Endothelial cell of umbilical vein (primary cell): ENCODE measurements at regions not wholly inside any gene's neighbourhood (a gene's known extent, or its start where the extent isn't known, plus 50 kb on each side); places are given as distances from the start of the nearest gene placed in this dataset.

ENCODE experiments used
- BruUV-seq: library from RNA; stranded (reverse); fragments of 400-500 nt; replicated peaks from 2 replicates; lab custom pipeline; 2021; lab: Mats Ljungman, UMichigan
- CTCF ChIA-PET: fragments of 300-600, 350-600 bp; sonication (Branson Sonifier 250); formaldehyde crosslinking; loops from one replicate; lab custom pipeline; 2021; ENCODE audit warnings: antibody characterized with exemption, inconsistent platforms; lab: Charles Lee
- POLR2A ChIA-PET: fragments of 300-600, 350-600 bp; sonication (Branson Sonifier 250); formaldehyde crosslinking; loops from one replicate; lab custom pipeline; 2021; ENCODE audit warnings: antibody characterized with exemption, inconsistent platforms; lab: Charles Lee
- DNase-seq: peaks from one replicate; pipeline ENCODE4 v3.0.0-alpha.2; 2011; ENCODE audit warnings: low read depth, low spot score
- FAIRE-seq: peaks from 2 replicates; lab custom pipeline; 2011; peaks lifted over from hg19 to GRCh38; lab: Jason Lieb, UNC
- H2AFZ ChIP-seq: 2 replicates; pipeline ENCODE4 v1.6.0; 2012; ENCODE audit warnings: low read depth, low read length, control low read depth, inconsistent platforms
- H3K27ac ChIP-seq: 2 replicates; pipeline ENCODE4 v1.5.1; 2011; ENCODE audit warnings: low read depth, mild to moderate bottlenecking, control low read depth, low read length, moderate library complexity; ENCODE audit not compliant: insufficient read depth
- H3K27me3 ChIP-seq, 2 experiments: 2 replicates each; pipeline versions ENCODE4 v1.6.0 to v1.6.1; 2011; ENCODE audit warnings: low read length in 2 of 2, mixed read lengths in 1 of 2; ENCODE audit not compliant: control insufficient read depth in 2 of 2, insufficient read depth in 2 of 2
- H3K36me3 ChIP-seq, 2 experiments: 2 replicates in 1 of 2; 3 replicates in 1 of 2; pipeline ENCODE4 v1.5.1; 2011; ENCODE audit warnings: low read length in 2 of 2, mild to moderate bottlenecking in 1 of 2, moderate library complexity in 1 of 2; ENCODE audit not compliant: control insufficient read depth in 2 of 2, insufficient read depth in 2 of 2; ENCODE audit errors: extremely low read depth in 1 of 2
- H3K4me1 ChIP-seq: 3 replicates; pipeline ENCODE4 v1.5.1; 2011; ENCODE audit warnings: mild to moderate bottlenecking, low read length; ENCODE audit not compliant: control insufficient read depth, insufficient read depth; ENCODE audit errors: extremely low read depth
- H3K4me2 ChIP-seq: 2 replicates; pipeline ENCODE4 v1.6.1; 2011; ENCODE audit warnings: low read length, control low read depth, mixed read lengths; ENCODE audit not compliant: insufficient read depth
- H3K4me3 ChIP-seq, 3 experiments: fragments of 200-600 bp in 1 of 3; sonication (generic), shearing (Covaris generic) in 1 of 3; replicated peaks in 1 of 3; 2 replicates each; pipeline ENCODE4 v1.5.1; 2011 to 2016; ENCODE audit warnings: control low read depth in 3 of 3, low read length in 3 of 3, mild to moderate bottlenecking in 2 of 3, inconsistent platforms in 1 of 3, low read depth in 1 of 3, moderate library complexity in 1 of 3; ENCODE audit not compliant: insufficient read depth in 1 of 3
- H3K79me2 ChIP-seq: 2 replicates; pipeline ENCODE4 v1.6.0; 2012; ENCODE audit warnings: low read length, inconsistent platforms; ENCODE audit not compliant: control insufficient read depth, insufficient read depth
- H3K9ac ChIP-seq: replicated peaks from 2 replicates; pipeline ENCODE3; 2011; ENCODE audit warnings: low read length, control low read depth; ENCODE audit not compliant: insufficient read depth; ENCODE audit errors: extremely low read depth
- H3K9me1 ChIP-seq: replicated peaks from 3 replicates; pipeline ENCODE4 v1.6.0; 2011; ENCODE audit warnings: mild to moderate bottlenecking, low read length; ENCODE audit not compliant: control insufficient read depth, insufficient read depth; ENCODE audit errors: extremely low read depth
- H3K9me3 ChIP-seq: replicated peaks from 2 replicates; pipeline ENCODE4 v1.5.1; 2012; ENCODE audit warnings: low read length, inconsistent platforms; ENCODE audit not compliant: control insufficient read depth, insufficient read depth
- H4K20me1 ChIP-seq: replicated peaks from 2 replicates; pipeline ENCODE3; 2011; ENCODE audit warnings: mild to moderate bottlenecking, low read length; ENCODE audit not compliant: control insufficient read depth, insufficient read depth; ENCODE audit errors: extremely low read depth
- EZH2 ChIP-seq: IDR thresholded peaks from 2 replicates; pipeline ENCODE4 v1.6.1; 2012; ENCODE audit warnings: borderline replicate concordance, low read depth, mild to moderate bottlenecking, moderate library complexity, low read length, inconsistent platforms; ENCODE audit not compliant: severe bottlenecking
- FOS ChIP-seq: IDR thresholded peaks from 2 replicates; pipeline ENCODE4 v1.6.1; 2011; ENCODE audit warnings: mild to moderate bottlenecking, low read length, moderate library complexity, borderline replicate concordance; ENCODE audit not compliant: insufficient read depth
- GATA2 ChIP-seq: IDR thresholded peaks from 2 replicates; pipeline ENCODE4 v1.7.0; 2011; ENCODE audit warnings: low read depth, mild to moderate bottlenecking, moderate library complexity, mixed read lengths, low read length; ENCODE audit not compliant: insufficient read length, insufficient read depth
- JUN ChIP-seq: IDR thresholded peaks from 2 replicates; pipeline ENCODE4 v1.6.1; 2011; ENCODE audit warnings: borderline replicate concordance, low read depth; ENCODE audit not compliant: insufficient read length, insufficient read depth
- MYC ChIP-seq: IDR thresholded peaks from one replicate; pipeline ENCODE4 v1.6.1; 2011; ENCODE audit warnings: mild to moderate bottlenecking, low read depth, low read length
- POLR2A ChIP-seq: IDR thresholded peaks from 2 replicates; pipeline ENCODE4 v1.6.1; 2012; ENCODE audit warnings: low read depth, mild to moderate bottlenecking, control low read depth, low read length
- POLR2AphosphoS5 ChIP-seq: IDR thresholded peaks from 2 replicates; pipeline ENCODE4 v1.6.1; 2012; ENCODE audit warnings: low read depth, mild to moderate bottlenecking, control low read depth, low read length, moderate library complexity; ENCODE audit not compliant: insufficient read depth
- dilution Hi-C: fragments of 300-500 bp; cut with MboI; formaldehyde crosslinking; loops from one replicate; pipeline ENCODE4 v1.15.0; 2019; ENCODE audit warnings: low sequenced_read_pairs; ENCODE audit not compliant: extremely low pct_ligation_motif_present
- intact Hi-C: fragments of 100-400 bp; cut with micrococcal nuclease; formaldehyde crosslinking; loops from one replicate; pipeline ENCODE4 v1.10.0; 2022
- TF ChIP-seq, protein P1 (sequence below): IDR thresholded peaks from 2 replicates; pipeline ENCODE4 v1.6.1; 2011; ENCODE audit not compliant: insufficient read depth, insufficient read length
- TF ChIP-seq, protein P2 (sequence below), 2 donors: IDR thresholded peaks; 1 replicate in 1 of 2; 2 replicates in 1 of 2; pipeline ENCODE4 v1.5.1; 2011; ENCODE audit warnings: low read length in 2 of 2, mild to moderate bottlenecking in 2 of 2, moderate library complexity in 2 of 2, control low read depth in 1 of 2, inconsistent platforms in 1 of 2, low read depth in 1 of 2; ENCODE audit not compliant: insufficient read depth in 1 of 2; ENCODE audit errors: extremely low read depth in 1 of 2

DNA sequence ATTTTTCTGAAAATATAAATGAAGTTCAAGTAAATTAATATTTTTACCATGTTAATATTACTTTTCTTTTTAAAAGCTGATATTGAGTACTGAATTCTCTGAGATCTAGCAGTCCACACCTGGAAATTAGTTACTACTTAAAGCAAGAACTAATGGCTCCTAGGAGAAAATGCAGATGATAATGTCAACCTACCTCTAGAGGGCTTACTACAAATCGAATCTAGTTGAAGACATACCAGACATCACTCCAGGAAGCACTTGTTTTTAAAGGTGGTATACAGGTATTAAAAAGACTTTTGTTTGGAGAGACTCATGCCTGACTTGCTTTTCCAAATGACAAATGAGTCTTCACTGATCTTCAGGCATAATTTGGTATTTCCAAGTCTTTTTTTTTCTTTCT, 516.4 kb upstream of the BOD1L1 start:
- no peak for DNase-seq
- TF ChIP-seq EZH2 (no peak), FOS (no peak), MYC (no peak), JUN (no peak), GATA2 (no peak), POLR2AphosphoS5 (no peak), POLR2A (no peak)
- TF ChIP-seq, protein P1, sequence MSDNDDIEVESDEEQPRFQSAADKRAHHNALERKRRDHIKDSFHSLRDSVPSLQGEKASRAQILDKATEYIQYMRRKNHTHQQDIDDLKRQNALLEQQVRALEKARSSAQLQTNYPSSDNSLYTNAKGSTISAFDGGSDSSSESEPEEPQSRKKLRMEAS: no peak
- TF ChIP-seq, protein P2, sequence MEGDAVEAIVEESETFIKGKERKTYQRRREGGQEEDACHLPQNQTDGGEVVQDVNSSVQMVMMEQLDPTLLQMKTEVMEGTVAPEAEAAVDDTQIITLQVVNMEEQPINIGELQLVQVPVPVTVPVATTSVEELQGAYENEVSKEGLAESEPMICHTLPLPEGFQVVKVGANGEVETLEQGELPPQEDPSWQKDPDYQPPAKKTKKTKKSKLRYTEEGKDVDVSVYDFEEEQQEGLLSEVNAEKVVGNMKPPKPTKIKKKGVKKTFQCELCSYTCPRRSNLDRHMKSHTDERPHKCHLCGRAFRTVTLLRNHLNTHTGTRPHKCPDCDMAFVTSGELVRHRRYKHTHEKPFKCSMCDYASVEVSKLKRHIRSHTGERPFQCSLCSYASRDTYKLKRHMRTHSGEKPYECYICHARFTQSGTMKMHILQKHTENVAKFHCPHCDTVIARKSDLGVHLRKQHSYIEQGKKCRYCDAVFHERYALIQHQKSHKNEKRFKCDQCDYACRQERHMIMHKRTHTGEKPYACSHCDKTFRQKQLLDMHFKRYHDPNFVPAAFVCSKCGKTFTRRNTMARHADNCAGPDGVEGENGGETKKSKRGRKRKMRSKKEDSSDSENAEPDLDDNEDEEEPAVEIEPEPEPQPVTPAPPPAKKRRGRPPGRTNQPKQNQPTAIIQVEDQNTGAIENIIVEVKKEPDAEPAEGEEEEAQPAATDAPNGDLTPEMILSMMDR (IDR thresholded peaks at IDR 0.05; ENCODE audit: extremely low read depth in 1 of 2, insufficient read depth in 1 of 2, low read depth in 1 of 2, low read length in 2 of 2): no peak
- no peaks in the 10 kb centered on the region for H3K9me3 ChIP-seq
- H3K27me3 ChIP-seq: no peaks in the 10 kb centered on the region
- no peaks in the 10 kb centered on the region for H3K4me1 ChIP-seq
- no peaks in the 10 kb centered on the region for H3K36me3 ChIP-seq
- H3K27ac ChIP-seq: no peak overlapping the region
- dilution Hi-C loops (no loop called here), intact Hi-C loops (no loop called here)
- no peak for FAIRE-seq
- ChIA-PET CTCF (interaction anchor here (1.6 to 2.5 kb wide), 2 partner anchors 8 to 111 kb away, joined by 3 to 9 read pairs; no protein-coding TSS in a partner anchor), POLR2A (no interaction called here)
- no peaks in the 10 kb centered on the region for H3K79me2 ChIP-seq
- H3K9me1 ChIP-seq: no peaks in the 10 kb centered on the region
- no peak overlapping the region for H3K9ac ChIP-seq
- no TSS peak for BruUV-seq
- H2AFZ ChIP-seq: no peak overlapping the region
- H4K20me1 ChIP-seq: no peaks in the 10 kb centered on the region
- H3K4me2 ChIP-seq: no peak overlapping the region
- H3K4me3 ChIP-seq: no peak overlapping the region
